Panc1 (cell line): ENCODE measurements at regions not wholly inside any gene's neighbourhood (a gene's known extent, or its start where the extent isn't known, plus 50 kb on each side); places are given as distances from the start of the nearest gene placed in this dataset.

ENCODE experiments used
- ATAC-seq: fragments of 200-7000 bp; cut with Tn5 transposase; 2 replicates; pipeline ENCODE4 v1.9.1; 2020; ENCODE audit warnings: mild to moderate bottlenecking, moderate library complexity
- BruUV-seq: library from RNA; stranded (reverse); fragments of 400-500 nt; replicated peaks from 2 replicates; lab custom pipeline; 2021; lab: Mats Ljungman, UMichigan
- CTCF ChIA-PET: fragments of 300-600 bp; sonication (Branson Sonifier 250); formaldehyde crosslinking; loops from one replicate; lab custom pipeline; 2022; ENCODE audit warnings: antibody characterized with exemption; lab: Charles Lee
- POLR2A ChIA-PET: fragments of 300-600 bp; sonication (Branson Sonifier 250); formaldehyde crosslinking; loops from one replicate; lab custom pipeline; 2022; ENCODE audit warnings: antibody characterized with exemption; lab: Charles Lee
- DNase-seq: peaks from one replicate; pipeline ENCODE4 v3.0.0-alpha.2; 2010; ENCODE audit warnings: low read depth, low spot score
- H3K27ac ChIP-seq: 2 replicates; pipeline ENCODE4 v1.5.1; 2011; ENCODE audit warnings: mild to moderate bottlenecking, low read length, inconsistent platforms
- H3K27me3 ChIP-seq: fragments of 200-500 bp; sonication (Bioruptor generic); 2 replicates; pipeline ENCODE4 v1.6.0; 2014; ENCODE audit warnings: low read length, inconsistent platforms; ENCODE audit not compliant: control insufficient read depth, insufficient read depth
- H3K36me3 ChIP-seq: fragments of 200-500 bp; sonication (Bioruptor generic); 2 replicates; pipeline ENCODE4 v1.5.1; 2014; ENCODE audit warnings: inconsistent platforms, mild to moderate bottlenecking, low read length, moderate library complexity; ENCODE audit not compliant: control insufficient read depth, insufficient read depth
- H3K4me1 ChIP-seq: 2 replicates; pipeline ENCODE4 v1.5.1; 2011; ENCODE audit warnings: inconsistent platforms, mild to moderate bottlenecking, low read length, moderate library complexity; ENCODE audit not compliant: control insufficient read depth, insufficient read depth
- H3K4me3 ChIP-seq, 2 experiments: 2 replicates each; pipeline ENCODE4 v1.5.1; 2011 to 2012; ENCODE audit warnings: low read depth in 2 of 2, low read length in 2 of 2, mild to moderate bottlenecking in 2 of 2, inconsistent platforms in 1 of 2, moderate library complexity in 1 of 2
- H3K9me3 ChIP-seq: fragments of 200-500 bp; sonication (Bioruptor generic); 2 replicates; pipeline ENCODE4 v1.5.1; 2014; ENCODE audit warnings: low read depth, mild to moderate bottlenecking, inconsistent platforms, low read length, moderate library complexity; ENCODE audit not compliant: control insufficient read depth, insufficient read depth
- POLR2AphosphoS5 ChIP-seq: IDR thresholded peaks from 2 replicates; pipeline ENCODE4 v1.6.1; 2012; ENCODE audit warnings: mild to moderate bottlenecking, low read depth, low read length, moderate library complexity
- SIN3A ChIP-seq: IDR thresholded peaks from 2 replicates; pipeline ENCODE4 v1.6.1; 2012; ENCODE audit warnings: low read depth, mild to moderate bottlenecking, low read length, moderate library complexity, borderline replicate concordance; ENCODE audit not compliant: insufficient read depth
- TCF7L2 ChIP-seq: IDR thresholded peaks from 2 replicates; pipeline ENCODE4 v1.6.1; 2011; ENCODE audit warnings: mild to moderate bottlenecking, low read depth, low read length, inconsistent platforms
- in situ Hi-C: cut with HindIII; loops from 2 replicates; pipeline ENCODE4 v1.10.0; 2016; ENCODE audit warnings: low sequenced_read_pairs, low pct_unique_long_range_greater_than_20kb
- intact Hi-C: fragments of 100-400 bp; cut with micrococcal nuclease; formaldehyde crosslinking; loops from one replicate; pipeline ENCODE4 v1.10.0; 2022; ENCODE audit not compliant: unreplicated experiment
- TF ChIP-seq, protein P1 (sequence below): fragments of 450-650 bp; IDR thresholded peaks from 2 replicates; pipeline ENCODE4 v1.5.1; 2017; ENCODE audit warnings: mild to moderate bottlenecking
- TF ChIP-seq, protein P2 (sequence below), 2 experiments: IDR thresholded peaks; 2 replicates each; pipeline ENCODE4 v1.6.1; 2011 to 2012; ENCODE audit warnings: low read depth in 2 of 2, control low read depth in 1 of 2, low read length in 1 of 2, mild to moderate bottlenecking in 1 of 2, moderate library complexity in 1 of 2; ENCODE audit not compliant: insufficient read depth in 1 of 2

DNA sequence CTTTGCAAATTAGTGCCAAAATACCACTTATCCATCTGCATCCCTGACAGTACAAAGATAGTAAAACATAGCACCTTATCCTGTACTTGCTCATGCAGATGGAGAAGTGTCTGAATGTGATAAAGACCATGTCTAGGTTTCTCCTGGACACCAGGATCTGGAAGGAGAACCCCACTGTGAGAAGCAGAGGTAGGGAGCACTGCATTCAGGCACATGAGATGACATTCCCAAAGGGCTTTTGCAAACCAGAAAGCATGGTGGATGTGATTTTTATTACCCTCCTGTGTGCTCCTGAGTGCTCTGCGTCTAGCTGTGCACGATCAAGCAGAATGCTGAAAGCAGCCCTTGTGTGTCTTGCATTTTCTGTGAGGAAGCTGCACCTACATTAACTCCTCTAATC is 857.6 kb upstream of the ID2 start:
- TF ChIP-seq POLR2AphosphoS5 (no peak), SIN3A (no peak), TCF7L2 (no peak)
- TF ChIP-seq, protein P1, sequence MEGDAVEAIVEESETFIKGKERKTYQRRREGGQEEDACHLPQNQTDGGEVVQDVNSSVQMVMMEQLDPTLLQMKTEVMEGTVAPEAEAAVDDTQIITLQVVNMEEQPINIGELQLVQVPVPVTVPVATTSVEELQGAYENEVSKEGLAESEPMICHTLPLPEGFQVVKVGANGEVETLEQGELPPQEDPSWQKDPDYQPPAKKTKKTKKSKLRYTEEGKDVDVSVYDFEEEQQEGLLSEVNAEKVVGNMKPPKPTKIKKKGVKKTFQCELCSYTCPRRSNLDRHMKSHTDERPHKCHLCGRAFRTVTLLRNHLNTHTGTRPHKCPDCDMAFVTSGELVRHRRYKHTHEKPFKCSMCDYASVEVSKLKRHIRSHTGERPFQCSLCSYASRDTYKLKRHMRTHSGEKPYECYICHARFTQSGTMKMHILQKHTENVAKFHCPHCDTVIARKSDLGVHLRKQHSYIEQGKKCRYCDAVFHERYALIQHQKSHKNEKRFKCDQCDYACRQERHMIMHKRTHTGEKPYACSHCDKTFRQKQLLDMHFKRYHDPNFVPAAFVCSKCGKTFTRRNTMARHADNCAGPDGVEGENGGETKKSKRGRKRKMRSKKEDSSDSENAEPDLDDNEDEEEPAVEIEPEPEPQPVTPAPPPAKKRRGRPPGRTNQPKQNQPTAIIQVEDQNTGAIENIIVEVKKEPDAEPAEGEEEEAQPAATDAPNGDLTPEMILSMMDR: no peak
- TF ChIP-seq, protein P2, sequence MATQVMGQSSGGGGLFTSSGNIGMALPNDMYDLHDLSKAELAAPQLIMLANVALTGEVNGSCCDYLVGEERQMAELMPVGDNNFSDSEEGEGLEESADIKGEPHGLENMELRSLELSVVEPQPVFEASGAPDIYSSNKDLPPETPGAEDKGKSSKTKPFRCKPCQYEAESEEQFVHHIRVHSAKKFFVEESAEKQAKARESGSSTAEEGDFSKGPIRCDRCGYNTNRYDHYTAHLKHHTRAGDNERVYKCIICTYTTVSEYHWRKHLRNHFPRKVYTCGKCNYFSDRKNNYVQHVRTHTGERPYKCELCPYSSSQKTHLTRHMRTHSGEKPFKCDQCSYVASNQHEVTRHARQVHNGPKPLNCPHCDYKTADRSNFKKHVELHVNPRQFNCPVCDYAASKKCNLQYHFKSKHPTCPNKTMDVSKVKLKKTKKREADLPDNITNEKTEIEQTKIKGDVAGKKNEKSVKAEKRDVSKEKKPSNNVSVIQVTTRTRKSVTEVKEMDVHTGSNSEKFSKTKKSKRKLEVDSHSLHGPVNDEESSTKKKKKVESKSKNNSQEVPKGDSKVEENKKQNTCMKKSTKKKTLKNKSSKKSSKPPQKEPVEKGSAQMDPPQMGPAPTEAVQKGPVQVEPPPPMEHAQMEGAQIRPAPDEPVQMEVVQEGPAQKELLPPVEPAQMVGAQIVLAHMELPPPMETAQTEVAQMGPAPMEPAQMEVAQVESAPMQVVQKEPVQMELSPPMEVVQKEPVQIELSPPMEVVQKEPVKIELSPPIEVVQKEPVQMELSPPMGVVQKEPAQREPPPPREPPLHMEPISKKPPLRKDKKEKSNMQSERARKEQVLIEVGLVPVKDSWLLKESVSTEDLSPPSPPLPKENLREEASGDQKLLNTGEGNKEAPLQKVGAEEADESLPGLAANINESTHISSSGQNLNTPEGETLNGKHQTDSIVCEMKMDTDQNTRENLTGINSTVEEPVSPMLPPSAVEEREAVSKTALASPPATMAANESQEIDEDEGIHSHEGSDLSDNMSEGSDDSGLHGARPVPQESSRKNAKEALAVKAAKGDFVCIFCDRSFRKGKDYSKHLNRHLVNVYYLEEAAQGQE (IDR thresholded peaks at IDR 0.05; ENCODE audit: insufficient read depth in 1 of 2, low read depth in 2 of 2, low read length in 1 of 2): no peak
- no peak overlapping the region for H3K4me3 ChIP-seq
- no peak overlapping the region for H3K27ac ChIP-seq
- CTCF ChIA-PET: interaction anchor here (0.5 kb wide), 1 partner anchor 397 kb away, joined by 3 read pairs; no protein-coding TSS in a partner anchor
- H3K9me3 ChIP-seq: no peaks in the 10 kb centered on the region
- POLR2A ChIA-PET: no interaction called here
- H3K27me3 ChIP-seq: no peaks in the 10 kb centered on the region
- H3K4me1 ChIP-seq: no peaks in the 10 kb centered on the region
- in situ Hi-C loops (no loop called here), intact Hi-C loops (no loop called here)
- BruUV-seq: no TSS peak
- DNase-seq (no peak), ATAC-seq (no peak)
- no peaks in the 10 kb centered on the region for H3K36me3 ChIP-seq

DNA sequence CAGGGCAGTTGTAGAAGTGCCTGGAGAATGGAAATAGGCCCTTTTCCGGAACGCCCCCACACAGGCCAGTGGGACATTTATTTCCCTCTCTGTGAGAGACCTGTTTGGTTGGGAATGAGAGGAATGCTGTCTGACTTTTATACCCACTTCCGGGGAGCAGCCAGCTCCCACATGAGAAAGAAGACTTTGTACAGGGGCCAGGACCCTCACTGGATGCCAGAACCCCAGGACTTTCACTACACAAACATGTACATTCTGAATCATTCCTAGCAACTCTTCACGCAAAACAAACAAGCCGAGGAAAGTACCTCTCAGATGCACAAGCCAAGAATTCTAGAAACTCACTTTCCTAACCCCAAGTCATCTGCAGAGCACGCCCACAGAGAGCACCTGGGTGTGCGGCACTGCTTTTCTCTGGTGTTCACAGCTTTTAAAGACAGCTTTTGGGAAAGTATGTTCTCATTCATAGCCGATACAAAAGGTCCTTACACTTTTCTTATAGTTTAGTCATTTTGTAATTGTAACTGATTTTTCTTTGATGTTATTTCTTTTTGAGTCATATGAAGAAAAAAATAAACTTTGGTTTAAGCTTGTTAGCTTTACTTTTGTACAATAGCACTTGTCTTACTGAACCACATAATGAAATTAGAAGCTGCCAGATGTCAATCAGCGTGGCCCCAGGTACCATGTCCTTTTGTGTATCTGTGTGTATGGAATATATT is 856.1 kb upstream of the ID2 start:
- H3K27ac ChIP-seq: no peak overlapping the region
- CTCF ChIA-PET: no interaction called here
- H3K4me1 ChIP-seq: no peaks in the 10 kb centered on the region
- intact Hi-C loops: no loop called here
- no peaks in the 10 kb centered on the region for H3K27me3 ChIP-seq
- BruUV-seq: no TSS peak
- TF ChIP-seq SIN3A: no peak
- TF ChIP-seq, protein P1: no peak
- TF ChIP-seq, protein P2 (IDR thresholded peaks at IDR 0.05; ENCODE audit: insufficient read depth in 1 of 2, low read depth in 2 of 2, low read length in 1 of 2): no peak
- no peak for TF ChIP-seq TCF7L2
- TF ChIP-seq POLR2AphosphoS5: no peak
- no peak overlapping the region for H3K4me3 ChIP-seq
- H3K36me3 ChIP-seq: no peaks in the 10 kb centered on the region
- no peaks in the 10 kb centered on the region for H3K9me3 ChIP-seq
- in situ Hi-C loops: no loop called here
- DNase-seq (no peak), ATAC-seq (peak; percentile 45; the same call in 1 of the 2 replicates)
- POLR2A ChIA-PET: no interaction called here
